Prostate gland (tissue), 2 donors: ENCODE measurements at regions not wholly inside any gene's neighbourhood (a gene's known extent, or its start where the extent isn't known, plus 50 kb on each side); places are given as distances from the start of the nearest gene placed in this dataset.

ENCODE experiments used
- CTCF ChIP-seq, 4 experiments: fragments of 200-600 bp in 2 of 4; fragments of 450-650 bp in 2 of 4; sonication (generic) in 2 of 4; IDR thresholded peaks; 1 replicate in 3 of 4; 2 replicates in 1 of 4; pipeline ENCODE4 v1.5.1; 2016 to 2019; ENCODE audit warnings: antibody characterized with exemption in 4 of 4, mild to moderate bottlenecking in 2 of 4, moderate library complexity in 2 of 4
- POLR2A ChIP-seq: fragments of 450-650 bp; IDR thresholded peaks from one replicate; pipeline ENCODE4 v1.6.1; 2016; ENCODE audit warnings: antibody characterized with exemption, mild to moderate bottlenecking
- POLR2AphosphoS5 ChIP-seq: sonication (generic); formaldehyde crosslinking; IDR thresholded peaks from one replicate; pipeline ENCODE4 v1.6.1; 2017; ENCODE audit warnings: antibody characterized with exemption

GRCh38 chr16:73275448-73275847 lies 227.5 kb upstream of the ZFHX3 start:
- no peak for TF ChIP-seq CTCF (IDR thresholded peaks at IDR 0.05)
- no peak for TF ChIP-seq POLR2A
- TF ChIP-seq POLR2AphosphoS5: no peak
